H1 (cell line): ENCODE measurements at regions not wholly inside any gene's neighbourhood (a gene's known extent, or its start where the extent isn't known, plus 50 kb on each side); places are given as distances from the start of the nearest gene placed in this dataset.

Source experiments
- CTCF ChIA-PET: fragments of 300-600 bp; sonication (Branson Sonifier 250); formaldehyde crosslinking; loops from one replicate; lab custom pipeline; 2021; ENCODE audit not compliant: partially characterized antibody; lab: Charles Lee
- POLR2A ChIA-PET: fragments of 300-600 bp; sonication (Branson Sonifier 250); formaldehyde crosslinking; loops from one replicate; lab custom pipeline; 2021; ENCODE audit warnings: inconsistent platforms; ENCODE audit not compliant: partially characterized antibody; lab: Charles Lee
- DNase-seq, 2 experiments: peaks; one replicate each; pipeline versions ENCODE4 v3.0.0 to v3.0.0-alpha.2; 2010 to 2022; ENCODE audit warnings: low spot score in 2 of 2, low read depth in 1 of 2, mixed read lengths in 1 of 2
- FAIRE-seq: peaks from 2 replicates; lab custom pipeline; 2011; peaks lifted over from hg19 to GRCh38; lab: Jason Lieb, UNC
- H2AFZ ChIP-seq: 2 replicates; pipeline ENCODE4 v1.8.1; 2012; ENCODE audit warnings: low read length, inconsistent platforms
- H2AK5ac ChIP-seq: 2 replicates; pipeline ENCODE4 v1.6.1; 2013; ENCODE audit warnings: low read depth, low read length
- H2BK120ac ChIP-seq: replicated peaks from 2 replicates; pipeline ENCODE3; 2013; ENCODE audit warnings: low read depth, low read length, inconsistent platforms
- H2BK12ac ChIP-seq: 2 replicates; pipeline ENCODE4 v1.6.1; 2013; ENCODE audit warnings: low read depth, low read length
- H2BK15ac ChIP-seq: 2 replicates; pipeline ENCODE4 v1.6.1; 2013; ENCODE audit warnings: low read length
- H2BK20ac ChIP-seq: 2 replicates; pipeline ENCODE4 v1.6.1; 2013; ENCODE audit warnings: low read length
- H2BK5ac ChIP-seq: 2 replicates; pipeline ENCODE4 v1.6.1; 2013; ENCODE audit warnings: low read depth, low read length
- H3K14ac ChIP-seq: 2 replicates; pipeline ENCODE4 v1.6.1; 2013; ENCODE audit warnings: inconsistent platforms; ENCODE audit not compliant: insufficient read length
- H3K18ac ChIP-seq: 2 replicates; pipeline ENCODE4 v1.6.1; 2013; ENCODE audit warnings: low read length; ENCODE audit errors: extremely low read depth
- H3K23ac ChIP-seq: 2 replicates; pipeline ENCODE4 v1.6.1; 2013; ENCODE audit warnings: inconsistent platforms; ENCODE audit not compliant: insufficient read length
- H3K23me2 ChIP-seq: 2 replicates; pipeline ENCODE4 v1.6.1; 2013; ENCODE audit warnings: low read depth, low read length
- H3K27ac ChIP-seq: 2 replicates; pipeline ENCODE4 v1.6.1; 2011; ENCODE audit warnings: low read depth, low read length, inconsistent platforms
- H3K27me3 ChIP-seq, 4 experiments: replicated peaks in 1 of 4; 1 replicate in 1 of 4; 2 replicates in 3 of 4; pipeline versions ENCODE4 v1.6.1 to v1.8.1; 2011 to 2013; ENCODE audit warnings: low read length in 3 of 4, mild to moderate bottlenecking in 3 of 4, inconsistent platforms in 2 of 4, mixed read lengths in 2 of 4, moderate library complexity in 1 of 4; ENCODE audit not compliant: control insufficient read depth in 3 of 4, insufficient read depth in 3 of 4; ENCODE audit errors: extremely low read depth in 1 of 4
- H3K36me3 ChIP-seq, 4 experiments: 2 replicates each; pipeline versions ENCODE4 v1.6.1 to v1.8.1; 2011 to 2013; ENCODE audit warnings: mild to moderate bottlenecking in 4 of 4, low read length in 3 of 4, moderate library complexity in 2 of 4, control low read depth in 1 of 4, inconsistent platforms in 1 of 4; ENCODE audit not compliant: insufficient read depth in 4 of 4, control insufficient read depth in 2 of 4
- H3K4ac ChIP-seq: replicated peaks from 2 replicates; pipeline ENCODE3; 2013; ENCODE audit warnings: low read length, low read depth, mixed read lengths, inconsistent platforms; ENCODE audit not compliant: insufficient read length
- H3K4me1 ChIP-seq, 4 experiments: replicated peaks in 1 of 4; 1 replicate in 1 of 4; 2 replicates in 3 of 4; pipeline versions ENCODE4 v1.6.1 to v1.8.1; 2011 to 2013; ENCODE audit warnings: low read length in 3 of 4, inconsistent platforms in 2 of 4, mixed read lengths in 1 of 4; ENCODE audit not compliant: insufficient read depth in 4 of 4, control insufficient read depth in 3 of 4
- H3K4me2 ChIP-seq, 2 experiments: 2 replicates each; pipeline versions ENCODE4 v1.6.1 to v1.8.1; 2011 to 2013; ENCODE audit warnings: low read depth in 2 of 2, low read length in 2 of 2, control low read depth in 1 of 2, inconsistent platforms in 1 of 2, mild to moderate bottlenecking in 1 of 2; ENCODE audit not compliant: insufficient read depth in 1 of 2
- H3K4me3 ChIP-seq, 4 experiments: fragments of 200-600, 300-600 bp in 1 of 4; sonication (generic), shearing (Covaris generic), sonication (Bioruptor Twin) in 1 of 4; 2 replicates each; pipeline versions ENCODE4 v1.5.1 to v1.8.1; 2011 to 2016; ENCODE audit warnings: low read length in 4 of 4, low read depth in 3 of 4, control low read depth in 2 of 4, inconsistent platforms in 2 of 4, mild to moderate bottlenecking in 2 of 4, mixed read lengths in 1 of 4, moderate library complexity in 1 of 4; ENCODE audit not compliant: insufficient read depth in 2 of 4; ENCODE audit errors: extremely low read depth in 1 of 4
- H3K56ac ChIP-seq: replicated peaks from 2 replicates; pipeline ENCODE3; 2013; ENCODE audit warnings: low read depth, mild to moderate bottlenecking, mixed read lengths, low read length, inconsistent platforms; ENCODE audit not compliant: insufficient read length
- H3K79me1 ChIP-seq: 2 replicates; pipeline ENCODE4 v1.6.1; 2013; ENCODE audit warnings: low read depth, low read length, control low read depth
- H3K79me2 ChIP-seq, 2 experiments: 2 replicates each; pipeline versions ENCODE4 v1.6.1 to v1.8.1; 2012 to 2013; ENCODE audit warnings: low read length in 2 of 2, mild to moderate bottlenecking in 2 of 2, inconsistent platforms in 1 of 2; ENCODE audit not compliant: insufficient read depth in 2 of 2, control insufficient read depth in 1 of 2
- H3K9ac ChIP-seq, 4 experiments: replicated peaks in 1 of 4; 1 replicate in 1 of 4; 2 replicates in 3 of 4; pipeline versions ENCODE4 v1.6.1 to v1.8.1; 2011 to 2013; ENCODE audit warnings: low read depth in 3 of 4, low read length in 3 of 4, control low read depth in 2 of 4, mild to moderate bottlenecking in 2 of 4, moderate library complexity in 2 of 4, inconsistent platforms in 1 of 4; ENCODE audit errors: extremely low read depth in 1 of 4
- H3K9me3 ChIP-seq, 2 experiments: 2 replicates each; pipeline versions ENCODE4 v1.6.1 to v1.8.1; 2012 to 2013; ENCODE audit warnings: mild to moderate bottlenecking in 2 of 2, moderate library complexity in 2 of 2, control low read depth in 1 of 2, inconsistent platforms in 1 of 2, low read depth in 1 of 2, low read length in 1 of 2, mixed read lengths in 1 of 2; ENCODE audit not compliant: insufficient read depth in 2 of 2
- H4K20me1 ChIP-seq, 2 experiments: replicated peaks in 1 of 2; 2 replicates each; pipeline versions ENCODE3 to v1.8.1; 2011 to 2013; ENCODE audit warnings: inconsistent platforms in 2 of 2, low read length in 2 of 2, mild to moderate bottlenecking in 1 of 2; ENCODE audit not compliant: insufficient read depth in 2 of 2, control insufficient read depth in 1 of 2
- H4K5ac ChIP-seq: 2 replicates; pipeline ENCODE4 v1.6.1; 2013; ENCODE audit warnings: low read length, low read depth, mixed read lengths, inconsistent platforms; ENCODE audit not compliant: insufficient read length
- H4K8ac ChIP-seq: 2 replicates; pipeline ENCODE4 v1.8.0; 2013; ENCODE audit warnings: mild to moderate bottlenecking, moderate library complexity, low read length, inconsistent platforms; ENCODE audit not compliant: insufficient read depth; ENCODE audit errors: extremely low read depth
- H4K91ac ChIP-seq: replicated peaks from 2 replicates; pipeline ENCODE3; 2013; ENCODE audit warnings: low read length, mixed read lengths, inconsistent platforms; ENCODE audit not compliant: insufficient read length
- CEBPB ChIP-seq: IDR thresholded peaks from 2 replicates; pipeline ENCODE4 v1.6.1; 2012; ENCODE audit warnings: low read depth, low read length
- WGBS, 2 experiments: shearing (Covaris generic) in 1 of 2; methylation state at CpG; one replicate each; pipeline versions ENCODE4 v1.1.6 to v1.1.7; 2013 to 2015; ENCODE audit warnings: low lambda C conversion rate in 2 of 2, mixed read lengths in 2 of 2, inconsistent platforms in 1 of 2, low coverage in 1 of 2, missing lambda C conversion rate in 1 of 2; ENCODE audit not compliant: insufficient replicate concordance in 2 of 2, insufficient coverage in 1 of 2, insufficient read length in 1 of 2; ENCODE audit errors: extremely low coverage in 1 of 2, missing lambda C conversion rate in 1 of 2; 5-methylcytosine and 5-hydroxymethylcytosine counted together
- TF ChIP-seq, protein P1 (sequence below), 3 experiments: IDR thresholded peaks; 1 replicate in 2 of 3; 2 replicates in 1 of 3; pipeline versions ENCODE4 v1.5.1 to v1.6.1; 2011; ENCODE audit warnings: low read length in 3 of 3, mild to moderate bottlenecking in 3 of 3, inconsistent platforms in 2 of 3, low read depth in 1 of 3, moderate library complexity in 1 of 3; ENCODE audit not compliant: insufficient read depth in 1 of 3; ENCODE audit errors: control extremely low read depth in 1 of 3

DNA sequence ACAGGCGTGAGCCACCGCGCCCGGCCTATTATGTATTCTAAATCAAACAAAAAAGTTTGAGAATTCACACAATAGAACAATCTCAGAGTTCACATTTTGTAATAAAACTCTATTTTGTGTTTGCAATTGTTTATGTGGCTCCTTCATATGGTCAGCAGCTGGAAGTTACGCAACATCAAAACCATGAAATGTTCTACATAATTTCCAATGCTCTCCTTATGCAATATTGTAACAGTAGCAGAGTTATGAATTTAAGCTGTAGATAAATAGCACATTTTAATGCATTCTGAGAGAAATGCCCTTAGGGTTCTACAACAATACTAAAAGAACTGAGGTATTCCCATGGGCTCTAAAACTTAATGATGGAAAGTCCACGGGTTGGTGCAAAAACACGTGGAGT, 62.3 kb upstream of the COL11A1 start:
- Histone ChIP-seq H3K14ac (no peak overlapping the region), H2BK15ac (no peak overlapping the region), H2AK5ac (no peak overlapping the region), H3K27me3 (no peaks in the 10 kb centered on the region), H3K9me3 (no peaks in the 10 kb centered on the region), H3K4me3 (no peak overlapping the region), H3K18ac (no peak overlapping the region), H2AFZ (no peak overlapping the region), H4K91ac (no peak overlapping the region), H3K79me2 (no peaks in the 10 kb centered on the region), H2BK5ac (no peak overlapping the region), H3K4me2 (no peak overlapping the region), H3K4ac (no peak overlapping the region), H2BK12ac (no peak overlapping the region), H3K4me1 (no peaks in the 10 kb centered on the region), H4K20me1 (no peaks in the 10 kb centered on the region), H2BK20ac (no peak overlapping the region), H2BK120ac (no peak overlapping the region), H3K9ac (no peak overlapping the region), H3K23me2 (no peaks in the 10 kb centered on the region), H3K27ac (no peak overlapping the region), H4K8ac (no peak overlapping the region), H3K23ac (no peak overlapping the region), H3K79me1 (no peaks in the 10 kb centered on the region), H3K36me3 (no peaks in the 10 kb centered on the region), H3K56ac (no peak overlapping the region), H4K5ac (no peak overlapping the region)
- WGBS, 2 experiments: 95% methylated on average over 6 of the region's 7 CpGs; no CpG with 5 or more reads in 1 of the 2 experiments
- no peak for DNase-seq
- ChIA-PET POLR2A (no interaction called here), CTCF (no interaction called here)
- TF ChIP-seq, protein P1, sequence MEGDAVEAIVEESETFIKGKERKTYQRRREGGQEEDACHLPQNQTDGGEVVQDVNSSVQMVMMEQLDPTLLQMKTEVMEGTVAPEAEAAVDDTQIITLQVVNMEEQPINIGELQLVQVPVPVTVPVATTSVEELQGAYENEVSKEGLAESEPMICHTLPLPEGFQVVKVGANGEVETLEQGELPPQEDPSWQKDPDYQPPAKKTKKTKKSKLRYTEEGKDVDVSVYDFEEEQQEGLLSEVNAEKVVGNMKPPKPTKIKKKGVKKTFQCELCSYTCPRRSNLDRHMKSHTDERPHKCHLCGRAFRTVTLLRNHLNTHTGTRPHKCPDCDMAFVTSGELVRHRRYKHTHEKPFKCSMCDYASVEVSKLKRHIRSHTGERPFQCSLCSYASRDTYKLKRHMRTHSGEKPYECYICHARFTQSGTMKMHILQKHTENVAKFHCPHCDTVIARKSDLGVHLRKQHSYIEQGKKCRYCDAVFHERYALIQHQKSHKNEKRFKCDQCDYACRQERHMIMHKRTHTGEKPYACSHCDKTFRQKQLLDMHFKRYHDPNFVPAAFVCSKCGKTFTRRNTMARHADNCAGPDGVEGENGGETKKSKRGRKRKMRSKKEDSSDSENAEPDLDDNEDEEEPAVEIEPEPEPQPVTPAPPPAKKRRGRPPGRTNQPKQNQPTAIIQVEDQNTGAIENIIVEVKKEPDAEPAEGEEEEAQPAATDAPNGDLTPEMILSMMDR (IDR thresholded peaks at IDR 0.05; ENCODE audit: control extremely low read depth in 1 of 3, insufficient read depth in 1 of 3, low read depth in 1 of 3, low read length in 3 of 3): no peak
- peak; percentile 77 for TF ChIP-seq CEBPB
- no peak for FAIRE-seq
